GM19240 (cell line): ENCODE measurements at regions not wholly inside any gene's neighbourhood (a gene's known extent, or its start where the extent isn't known, plus 50 kb on each side); places are given as distances from the start of the nearest gene placed in this dataset.

Source experiments
- DNase-seq: peaks from one replicate; pipeline ENCODE4 v3.0.0; 2011; ENCODE audit warnings: low spot score; ENCODE audit not compliant: insufficient read length

GRCh38 chr22:49570032-49570848, 257.4 kb downstream of the BRD1 start:
- no peak for DNase-seq

DNA sequence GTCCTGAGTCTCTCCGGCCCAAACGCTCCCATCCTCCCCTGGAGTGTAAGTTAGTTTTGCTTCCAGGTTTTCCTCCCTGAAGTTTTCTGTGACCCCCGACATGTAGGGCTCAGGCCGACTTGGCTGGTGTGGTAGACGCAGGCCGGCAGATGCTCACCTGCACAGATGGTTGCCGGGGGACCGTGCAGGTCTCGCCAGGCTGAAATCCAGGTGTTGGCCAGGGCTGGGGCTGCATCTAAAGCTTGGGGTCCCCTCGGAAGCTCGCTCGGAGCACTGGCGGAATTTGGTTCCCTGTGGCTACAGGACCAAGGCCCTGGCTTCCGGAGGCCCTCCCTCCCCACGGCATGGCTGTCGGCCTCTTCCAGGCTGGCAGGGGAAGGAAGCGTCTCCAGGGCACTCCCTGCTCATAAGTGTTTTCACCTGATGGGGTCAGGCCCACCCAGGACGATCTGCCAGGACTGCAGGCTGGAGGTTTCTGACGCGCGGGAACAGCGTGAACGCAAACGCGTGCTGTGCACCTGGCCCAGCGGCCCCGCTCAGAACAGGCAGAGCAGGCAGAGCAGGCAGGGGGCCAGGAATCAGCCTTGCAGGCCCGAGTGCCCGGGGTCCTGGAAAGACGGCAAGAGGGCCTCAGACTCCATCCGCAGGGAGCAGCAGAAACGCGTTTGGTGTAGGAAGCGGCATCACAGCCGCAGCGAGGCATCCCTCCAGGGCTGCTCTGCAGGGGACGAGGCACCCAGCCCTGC, 258.2 kb downstream of the BRD1 start:
- no peak for DNase-seq

DNA sequence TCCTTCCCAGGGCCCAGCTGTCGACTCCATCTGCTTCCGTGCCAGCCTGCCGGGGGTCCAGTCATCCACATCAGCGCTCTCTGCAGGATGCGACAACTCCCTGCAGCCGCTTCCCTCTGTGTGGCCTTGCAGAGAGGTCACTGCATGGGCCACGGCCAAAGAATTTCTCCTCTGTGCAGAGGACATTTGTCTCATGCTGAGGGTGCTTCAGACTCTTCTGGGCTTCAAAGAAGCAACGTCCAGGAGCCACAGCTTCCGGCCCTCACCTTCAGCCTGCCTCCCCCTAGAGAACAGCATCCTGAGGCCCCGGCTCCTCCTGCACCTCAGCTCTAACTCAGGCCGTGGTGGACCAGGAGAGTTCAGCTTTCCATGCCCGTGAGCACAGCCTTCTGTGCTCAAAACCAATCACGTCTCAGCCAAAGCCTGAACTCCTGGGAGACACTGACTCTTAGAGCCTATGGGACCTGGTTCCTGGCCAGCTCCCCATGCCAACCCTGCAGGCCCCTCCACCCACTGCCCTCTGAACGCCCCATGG, 258.9 kb downstream of the BRD1 start:
- DNase-seq: no peak

GRCh38 chr22:49567899-49568750, 259.5 kb downstream of the BRD1 start:
- no peak for DNase-seq

GRCh38 chr22:49566693-49567092, 261.0 kb downstream of the BRD1 start:
- DNase-seq: no peak

GRCh38 chr22:49566141-49566541, 261.5 kb downstream of the BRD1 start:
- no peak for DNase-seq

DNA sequence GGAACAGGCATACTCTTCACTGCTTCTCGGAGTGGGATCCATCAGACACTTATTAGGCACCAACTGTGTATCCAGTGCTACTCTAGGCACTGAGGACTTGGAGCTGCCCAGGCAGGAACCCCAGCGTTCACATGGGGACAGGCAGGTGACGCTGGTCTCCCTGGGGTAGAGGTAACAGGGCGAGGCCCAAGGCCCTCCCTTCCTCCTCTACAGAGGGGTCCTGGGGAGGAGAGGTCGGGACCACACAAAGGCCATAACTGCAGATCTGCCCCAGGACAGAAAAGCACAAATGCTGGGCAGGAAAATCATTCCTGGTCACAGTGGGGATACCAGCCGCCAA, 262.2 kb downstream of the BRD1 start:
- DNase-seq: no peak

- DNase-seq: no peak
These were observed 262.8 kb downstream of the BRD1 start for GRCh38 chr22:49564666-49565515.

DNA sequence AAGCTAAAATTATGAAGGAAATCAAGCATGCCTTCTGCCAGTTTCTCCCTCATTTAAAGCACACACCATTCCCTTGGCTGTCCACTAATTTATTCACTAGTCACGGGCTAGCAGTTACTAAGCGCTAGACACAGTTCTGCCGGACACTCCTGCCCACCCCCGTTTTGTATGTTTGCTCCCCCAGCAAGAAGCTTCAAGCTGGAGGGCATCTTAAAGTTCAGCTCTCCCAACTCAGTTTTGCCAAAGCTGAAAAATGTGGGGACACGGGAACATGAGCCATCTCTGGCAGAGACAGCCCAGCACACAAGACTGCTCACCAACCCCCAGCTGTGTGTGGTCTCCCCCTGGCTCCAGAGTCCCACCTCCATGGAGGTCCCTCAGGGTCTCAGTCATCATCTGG, 263.6 kb downstream of the BRD1 start:
- DNase-seq: no peak

DNA sequence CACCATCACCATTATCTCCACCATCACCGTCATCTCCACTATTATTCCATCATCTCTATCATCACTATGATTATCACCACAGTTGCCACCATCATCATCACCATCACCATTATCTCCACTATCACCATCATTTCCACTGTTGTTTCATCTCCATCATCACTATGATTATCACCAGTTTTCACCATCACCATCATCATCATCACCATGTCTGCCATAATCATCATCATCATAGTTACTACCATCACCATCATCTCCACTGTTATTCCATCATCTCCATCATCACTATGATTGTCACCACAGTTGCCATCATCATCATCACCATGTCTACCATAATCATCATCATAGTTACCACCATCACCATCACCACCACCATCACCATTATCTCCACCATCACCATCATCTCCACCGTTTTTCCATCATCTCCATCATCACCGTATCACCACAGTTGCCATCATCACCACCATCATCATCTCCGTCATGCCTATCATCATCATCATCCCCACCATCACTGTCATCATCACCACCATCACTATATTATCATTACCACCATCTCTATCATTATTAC, 264.9 kb downstream of the BRD1 start:
- DNase-seq: no peak

GRCh38 chr22:49561976-49562375, 265.7 kb downstream of the BRD1 start:
- no peak for DNase-seq

- no peak for DNase-seq
These were observed 266.3 kb downstream of the BRD1 start for GRCh38 chr22:49561338-49561737.

DNA sequence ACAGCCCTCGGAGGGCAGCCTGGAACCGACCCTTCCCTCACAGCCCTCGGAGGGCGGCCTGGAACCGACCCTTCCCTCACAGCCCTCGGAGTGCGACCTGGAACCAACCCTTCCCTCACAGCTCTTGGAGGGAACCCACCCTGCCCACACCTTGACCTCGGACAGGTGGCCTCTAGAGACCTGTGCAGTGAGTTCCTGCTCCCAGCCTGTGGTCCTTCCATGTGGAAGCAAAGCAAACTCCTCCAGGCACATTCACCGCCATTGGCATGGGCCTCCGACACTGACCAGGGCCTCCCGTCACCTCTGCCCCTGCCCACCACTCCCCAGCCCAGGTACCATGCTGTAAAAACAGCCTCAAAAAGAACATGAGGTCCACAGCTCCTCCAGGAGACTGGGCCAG, 272.1 kb downstream of the BRD1 start:
- no peak for DNase-seq

DNA sequence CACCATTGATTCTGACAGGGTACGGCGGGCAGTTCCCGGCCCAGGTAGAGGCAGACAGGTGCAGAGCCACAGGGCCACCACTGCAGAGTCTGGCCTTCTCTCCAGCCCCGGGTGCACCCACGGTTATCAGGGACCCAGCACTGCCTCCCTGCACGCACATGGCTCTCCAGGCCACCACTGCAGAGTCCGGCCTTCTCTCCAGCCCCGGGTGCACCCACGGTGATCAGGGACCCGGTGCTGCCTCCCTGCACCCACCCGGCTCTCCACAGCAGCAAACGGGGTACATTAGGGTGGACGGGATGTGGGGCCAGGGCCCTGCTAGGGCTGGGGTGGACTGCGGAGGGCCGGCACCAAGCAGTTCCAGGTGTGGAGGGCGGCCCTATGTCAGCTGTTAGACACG, 272.9 kb downstream of the BRD1 start:
- no peak for DNase-seq

DNA sequence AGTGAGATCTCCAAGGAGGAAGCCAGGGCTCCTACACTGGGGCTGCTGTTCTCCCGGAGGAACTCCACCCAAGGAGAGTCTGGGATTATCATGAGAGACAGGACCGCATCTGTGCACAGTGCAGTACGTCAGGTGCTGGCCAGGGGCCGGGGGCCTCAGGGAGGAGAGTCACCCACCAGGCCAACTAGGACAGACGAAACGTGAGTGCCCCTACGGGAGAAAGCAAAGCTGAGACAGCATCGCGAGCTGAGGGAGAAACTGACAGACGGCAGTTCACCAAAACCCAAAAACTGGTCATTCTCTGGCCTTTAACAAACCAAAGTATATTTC, 273.4 kb downstream of the BRD1 start:
- no peak for DNase-seq

DNA sequence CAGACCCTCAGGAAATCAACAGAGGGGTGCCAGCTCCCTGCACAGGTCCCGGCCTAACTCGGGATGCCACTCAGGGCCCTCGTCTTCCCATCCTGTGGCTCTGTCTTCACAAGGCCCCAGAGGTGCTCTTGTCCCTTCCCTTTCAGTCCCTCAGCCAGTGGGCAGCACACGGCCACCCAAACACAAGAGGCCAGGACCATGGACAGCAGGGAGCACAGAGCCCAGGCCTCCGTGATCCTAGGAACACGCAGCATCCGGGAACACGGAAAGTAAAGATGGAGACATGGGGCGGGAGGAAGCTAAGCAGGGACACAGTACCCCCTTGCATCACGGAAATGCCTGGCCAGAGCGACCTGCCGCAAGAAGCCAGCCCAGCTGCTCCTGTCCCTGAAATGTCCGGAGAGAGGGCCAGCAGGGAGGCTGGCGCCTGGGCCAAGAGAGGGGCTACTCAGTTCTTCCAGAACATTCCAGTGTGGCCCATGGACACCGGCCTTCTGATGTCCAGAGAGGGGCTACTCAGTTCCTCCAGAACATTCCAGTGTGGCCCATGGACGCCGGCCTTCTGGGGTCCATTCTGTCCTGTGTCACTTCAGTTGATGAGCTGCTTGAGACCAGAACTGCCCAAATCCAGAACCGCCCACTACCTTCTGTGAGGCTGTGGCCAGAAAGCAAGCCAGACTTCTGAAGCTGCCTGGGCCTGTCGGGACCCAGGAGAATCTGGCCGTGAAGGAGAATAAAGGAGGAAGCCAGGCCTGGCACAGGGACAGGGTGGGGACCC, 274.0 kb downstream of the BRD1 start:
- DNase-seq: no peak

GRCh38 chr22:49553076-49553475, 274.6 kb downstream of the BRD1 start:
- no peak for DNase-seq

DNA sequence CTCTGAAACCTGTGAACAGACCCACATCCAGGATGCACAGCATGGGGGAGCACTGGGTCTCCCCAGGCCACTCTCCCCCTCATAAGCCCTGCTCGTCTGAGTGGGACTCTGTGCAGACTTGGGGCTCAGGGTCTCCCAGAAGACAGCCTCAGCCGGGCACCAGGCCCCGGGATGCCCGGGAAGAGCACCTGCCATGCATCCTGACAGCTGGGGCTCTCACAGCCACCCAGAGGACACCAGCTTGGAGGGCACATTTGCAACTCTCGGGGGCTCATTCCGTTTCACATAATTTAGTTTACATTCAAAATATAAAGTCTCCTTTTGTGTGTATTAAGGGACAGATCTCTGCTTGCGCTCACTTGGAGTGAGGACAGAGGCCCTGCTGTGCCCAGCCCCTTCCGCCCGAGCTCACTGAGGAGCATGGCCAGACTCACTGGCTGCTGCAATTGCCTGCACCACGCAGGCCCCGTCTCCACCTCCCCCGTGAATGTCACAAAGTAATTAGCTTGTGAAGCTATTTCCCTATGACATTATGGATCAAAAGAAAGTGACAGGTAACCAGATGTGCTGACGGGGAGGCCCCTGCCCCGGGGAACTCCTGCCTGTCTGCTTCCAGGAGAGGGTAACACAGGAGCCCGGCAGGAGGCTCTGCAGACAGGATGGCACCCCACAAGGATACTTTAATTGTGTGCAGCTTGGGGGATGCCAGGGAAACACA, 275.6 kb downstream of the BRD1 start:
- no peak for DNase-seq

GRCh38 chr22:49551446-49551845, 276.2 kb downstream of the BRD1 start:
- no peak for DNase-seq
